Activated T-cell treated with anti-CD3 and anti-CD28 coated beads, Interleukin-2, amount 50 U/mL, for 72 hours (primary cell): ENCODE measurements at regions not wholly inside any gene's neighbourhood (a gene's known extent, or its start where the extent isn't known, plus 50 kb on each side); places are given as distances from the start of the nearest gene placed in this dataset.
"Not testable (repeated sequence)": the region's sequence is repeated elsewhere in the genome, so short reads cannot be mapped to it uniquely, and the experiment has no call there.

ENCODE experiments used
- ATAC-seq, 2 donors: fragments of 150-1000 bp; cut with Tn5 transposase; replicated peaks in 1 of 2; 2 replicates each; pipeline ENCODE4 v1.10.0; 2021; ENCODE audit warnings: moderate library complexity in 2 of 2, mild to moderate bottlenecking in 1 of 2
- DNase-seq, 2 donors: peaks; one replicate each; pipeline ENCODE4 v3.0.0; 2021 to 2022; ENCODE audit warnings: mixed read lengths in 1 of 2
- H3K27ac Mint-ChIP-seq: one replicate; pipeline ENCODE4 v1.8.0; 2022; ENCODE audit warnings: mild to moderate bottlenecking, moderate library complexity, mixed read lengths
- H3K27me3 Mint-ChIP-seq: one replicate; pipeline ENCODE4 v1.8.0; 2022; ENCODE audit warnings: low read depth, mixed read lengths
- H3K36me3 Mint-ChIP-seq, 2 donors: one replicate each; pipeline ENCODE4 v1.8.0; 2022; ENCODE audit warnings: mixed read lengths in 2 of 2, mild to moderate bottlenecking in 1 of 2; ENCODE audit not compliant: insufficient read depth in 2 of 2
- H3K4me1 Mint-ChIP-seq: one replicate; pipeline ENCODE4 v1.8.0; 2022; ENCODE audit warnings: low read depth, mixed read lengths
- H3K4me3 Mint-ChIP-seq, 2 donors: one replicate each; pipeline ENCODE4 v1.8.0; 2022; ENCODE audit warnings: mild to moderate bottlenecking in 2 of 2, mixed read lengths in 2 of 2, moderate library complexity in 2 of 2
- H3K9me3 Mint-ChIP-seq, 2 donors: one replicate each; pipeline ENCODE4 v1.8.0; 2022; ENCODE audit warnings: mixed read lengths in 2 of 2

GRCh38 chr4:138113819-138114400 is 128.2 kb downstream of the SLC7A11 start:
- Mint-ChIP-seq H3K27me3 (no peaks in the 10 kb centered on the region), H3K9me3 (no peaks in the 10 kb centered on the region), H3K4me1 (no peaks in the 10 kb centered on the region), H3K4me3 (no peak overlapping the region), H3K36me3 (no peaks in the 10 kb centered on the region), H3K27ac (no peak overlapping the region)
- ATAC-seq = no peak
- no peak for DNase-seq

DNA sequence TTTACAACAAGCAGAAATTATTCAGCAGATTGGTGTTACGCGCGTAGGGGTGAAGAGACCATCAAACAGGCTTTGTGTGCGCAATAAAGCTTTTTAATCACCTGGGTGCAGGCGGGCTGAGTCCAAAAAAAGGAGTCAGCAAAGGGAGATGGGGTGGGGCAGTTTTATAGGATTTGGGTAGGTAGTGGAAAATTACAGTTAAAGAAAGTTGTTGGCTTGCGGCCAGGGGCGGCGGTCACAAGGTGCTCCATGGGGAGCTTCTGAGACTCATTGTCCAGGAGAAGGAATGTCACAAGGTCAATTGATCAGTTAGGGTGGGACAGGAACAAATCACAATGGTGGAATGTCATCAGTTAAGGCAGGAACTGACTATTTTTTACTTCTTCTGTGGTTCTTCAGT is 129.3 kb downstream of the SLC7A11 start:
- not testable (repeated sequence) for H3K27me3 Mint-ChIP-seq, H3K4me3 Mint-ChIP-seq, ATAC-seq, H3K9me3 Mint-ChIP-seq, H3K36me3 Mint-ChIP-seq, H3K27ac Mint-ChIP-seq, DNase-seq, H3K4me1 Mint-ChIP-seq

- Mint-ChIP-seq H3K4me1 (no peaks in the 10 kb centered on the region), H3K27ac (no peak overlapping the region), H3K9me3 (no peaks in the 10 kb centered on the region), H3K36me3 (no peaks in the 10 kb centered on the region), H3K4me3 (no peak overlapping the region), H3K27me3 (no peaks in the 10 kb centered on the region)
- ATAC-seq (no peak), DNase-seq (no peak)
These were observed 129.8 kb downstream of the SLC7A11 start for GRCh38 chr4:138112389-138112788.

- H3K36me3 Mint-ChIP-seq = no peaks in the 10 kb centered on the region
- DNase-seq (no peak), ATAC-seq (no peak)
- H3K4me1 Mint-ChIP-seq = no peaks in the 10 kb centered on the region
- H3K4me3 Mint-ChIP-seq = no peak overlapping the region
- no peaks in the 10 kb centered on the region for H3K9me3 Mint-ChIP-seq
- H3K27ac Mint-ChIP-seq = no peak overlapping the region
- H3K27me3 Mint-ChIP-seq = no peaks in the 10 kb centered on the region
These were observed 130.6 kb downstream of the SLC7A11 start for GRCh38 chr4:138111462-138112000.

DNA sequence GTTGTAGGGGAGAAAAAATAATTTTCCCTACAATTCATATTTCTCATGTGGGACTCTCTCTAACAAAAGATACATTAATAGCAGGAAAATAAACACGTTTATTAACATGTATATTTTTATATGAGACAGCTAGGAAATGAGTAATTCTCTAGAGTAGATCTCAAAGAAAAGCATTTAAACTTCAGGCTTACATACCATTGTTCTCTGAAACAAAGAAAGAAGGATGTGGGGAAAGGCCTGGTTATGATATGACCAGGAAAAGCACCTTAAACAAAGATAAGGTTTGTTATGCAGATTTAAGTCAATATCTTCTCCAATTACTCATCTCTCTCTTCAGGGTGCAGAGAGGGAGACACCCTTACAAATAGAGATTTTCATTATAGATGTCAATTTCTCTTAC is 131.3 kb downstream of the SLC7A11 start:
- H3K4me1 Mint-ChIP-seq = no peaks in the 10 kb centered on the region
- no peak for DNase-seq
- H3K4me3 Mint-ChIP-seq = no peak overlapping the region
- ATAC-seq = no peak
- no peaks in the 10 kb centered on the region for H3K27me3 Mint-ChIP-seq
- no peaks in the 10 kb centered on the region for H3K36me3 Mint-ChIP-seq
- no peaks in the 10 kb centered on the region for H3K9me3 Mint-ChIP-seq
- H3K27ac Mint-ChIP-seq = no peak overlapping the region

DNA sequence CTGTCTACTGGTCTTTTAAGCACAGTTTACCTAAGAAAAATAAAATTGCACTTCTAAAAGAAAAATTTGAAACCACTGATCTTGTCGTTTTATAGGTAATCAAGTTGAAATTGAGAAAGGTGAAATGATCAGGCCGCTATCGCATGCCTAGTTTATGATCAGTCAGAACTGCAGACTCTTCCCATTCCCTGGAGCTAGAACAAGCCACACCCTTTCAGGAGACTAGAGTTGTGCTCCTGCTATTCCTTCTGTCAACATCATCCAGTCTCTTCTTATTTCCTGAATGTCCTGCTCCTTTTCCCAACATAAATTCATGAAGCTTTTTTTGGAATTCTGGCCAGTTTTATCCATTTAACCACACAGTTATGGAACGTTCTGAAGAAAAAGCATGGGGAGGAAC is 135.1 kb downstream of the SLC7A11 start:
- no peak overlapping the region for H3K4me3 Mint-ChIP-seq
- ATAC-seq = no peak
- no peaks in the 10 kb centered on the region for H3K4me1 Mint-ChIP-seq
- H3K27ac Mint-ChIP-seq = no peak overlapping the region
- DNase-seq = no peak
- H3K9me3 Mint-ChIP-seq = no peaks in the 10 kb centered on the region
- no peaks in the 10 kb centered on the region for H3K36me3 Mint-ChIP-seq
- no peaks in the 10 kb centered on the region for H3K27me3 Mint-ChIP-seq

DNA sequence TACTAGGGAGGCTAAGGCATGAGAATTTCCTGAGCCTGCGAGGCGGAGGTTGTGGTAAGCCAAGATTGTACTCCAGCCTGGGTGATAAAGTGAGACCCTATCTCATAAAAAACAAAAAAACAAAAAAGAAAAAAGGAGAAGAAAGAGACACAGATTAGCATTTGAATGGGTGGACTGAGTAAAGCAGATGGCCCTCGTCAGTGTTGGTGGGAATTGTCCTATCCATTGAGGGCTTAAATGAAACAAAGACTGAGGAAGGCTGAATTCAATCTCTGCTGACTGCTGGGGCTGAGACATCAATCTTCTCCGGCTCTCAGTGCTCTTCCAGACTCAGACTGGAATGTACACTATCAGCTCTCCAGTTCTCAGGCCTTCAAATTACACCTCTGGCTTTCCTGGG is 136.8 kb downstream of the SLC7A11 start:
- Mint-ChIP-seq H3K4me1 (no peaks in the 10 kb centered on the region), H3K36me3 (no peaks in the 10 kb centered on the region), H3K4me3 (no peak overlapping the region), H3K27me3 (no peaks in the 10 kb centered on the region), H3K27ac (no peak overlapping the region), H3K9me3 (no peaks in the 10 kb centered on the region)
- no peak for DNase-seq
- no peak for ATAC-seq

GRCh38 chr4:138104284-138104680 is 137.9 kb downstream of the SLC7A11 start:
- Mint-ChIP-seq H3K27me3 (no peaks in the 10 kb centered on the region), H3K4me1 (no peaks in the 10 kb centered on the region), H3K9me3 (no peaks in the 10 kb centered on the region), H3K36me3 (no peaks in the 10 kb centered on the region), H3K27ac (no peak overlapping the region), H3K4me3 (no peak overlapping the region)
- ATAC-seq = no peak
- DNase-seq = no peak

DNA sequence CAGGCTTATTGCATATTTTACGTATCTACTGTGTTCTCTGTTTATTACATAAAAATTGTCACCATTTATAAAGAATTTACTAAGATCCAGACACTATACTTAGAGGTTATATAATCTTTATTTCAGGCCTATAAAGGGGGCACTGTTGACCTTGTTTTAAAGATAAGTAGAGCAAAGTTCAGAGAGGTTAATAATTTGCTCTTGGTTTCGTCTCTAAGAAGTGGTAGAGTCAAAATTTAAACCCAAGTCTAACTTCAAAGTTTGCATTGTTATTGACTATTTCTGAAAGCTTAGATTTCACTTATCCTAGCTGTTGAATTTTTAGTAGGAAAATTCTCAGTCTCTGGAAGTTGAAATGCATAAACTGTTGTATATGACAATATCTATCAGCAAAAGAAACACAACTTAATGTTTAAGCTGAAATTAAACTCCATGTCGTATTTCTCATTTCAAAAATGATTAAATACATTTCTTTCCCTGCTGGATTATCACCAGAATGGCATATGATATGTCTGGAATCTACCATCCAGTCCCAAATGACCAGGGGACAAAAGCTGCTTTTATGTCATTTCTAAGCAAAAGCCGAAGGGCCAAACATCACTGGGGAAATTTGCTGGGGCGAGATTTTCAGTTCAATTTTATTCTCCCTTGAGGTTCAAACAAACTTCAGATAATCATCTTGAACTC is 138.4 kb downstream of the SLC7A11 start:
- ATAC-seq (no peak), DNase-seq (no peak)
- Mint-ChIP-seq H3K36me3 (no peaks in the 10 kb centered on the region), H3K27me3 (no peaks in the 10 kb centered on the region), H3K4me3 (no peak overlapping the region), H3K9me3 (no peaks in the 10 kb centered on the region), H3K4me1 (no peaks in the 10 kb centered on the region), H3K27ac (no peak overlapping the region)

- no peaks in the 10 kb centered on the region for H3K9me3 Mint-ChIP-seq
- no peaks in the 10 kb centered on the region for H3K4me1 Mint-ChIP-seq
- H3K27ac Mint-ChIP-seq = no peak overlapping the region
- no peak for ATAC-seq
- H3K4me3 Mint-ChIP-seq = no peak overlapping the region
- H3K36me3 Mint-ChIP-seq = no peaks in the 10 kb centered on the region
- DNase-seq = no peak
- no peaks in the 10 kb centered on the region for H3K27me3 Mint-ChIP-seq
These were observed 142.8 kb downstream of the SLC7A11 start for GRCh38 chr4:138099385-138099784.

DNA sequence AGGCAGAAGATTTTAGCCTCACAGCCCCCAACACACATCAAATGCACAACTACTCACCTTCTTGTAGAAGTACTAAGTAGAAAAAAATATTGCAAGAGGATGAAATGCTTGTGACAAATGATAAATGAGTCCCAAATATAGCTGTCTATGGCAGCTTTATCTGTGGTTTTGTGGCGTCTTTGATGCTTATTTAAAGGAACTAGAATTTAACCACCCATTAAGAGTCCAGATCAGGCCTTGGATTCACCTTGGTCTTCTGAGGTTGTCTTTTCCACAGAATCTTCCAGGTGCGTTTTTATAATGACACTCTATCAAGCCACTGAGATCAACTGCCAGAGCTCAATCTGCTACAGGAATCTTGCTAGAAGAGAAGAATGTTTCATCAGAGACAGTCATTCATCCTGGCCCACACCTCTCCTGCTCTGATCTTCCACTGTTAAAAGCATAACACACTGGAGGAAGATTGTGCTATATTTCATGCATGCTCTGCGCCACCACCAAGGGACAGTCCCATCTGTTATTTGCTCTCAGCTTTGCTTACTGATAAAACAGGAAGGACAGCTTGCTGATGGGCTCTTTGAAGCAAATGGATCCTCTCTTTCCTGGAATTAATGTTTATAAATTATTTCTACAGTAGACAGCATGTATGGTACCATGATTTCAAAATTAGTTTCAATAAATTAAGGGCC is 144.1 kb downstream of the SLC7A11 start:
- peaks cover 4% of the 10 kb centered on the region for H3K27me3 Mint-ChIP-seq

GRCh38 chr4:138096384-138097062 is 145.6 kb downstream of the SLC7A11 start:
- Mint-ChIP-seq H3K4me3 (no peak overlapping the region), H3K9me3 (no peaks in the 10 kb centered on the region), H3K36me3 (no peaks in the 10 kb centered on the region), H3K27me3 (peaks cover 7% of the 10 kb centered on the region), H3K27ac (no peak overlapping the region), H3K4me1 (no peaks in the 10 kb centered on the region)
- DNase-seq (no peak), ATAC-seq (no peak)

More for the DNA sequence above, 144.1 kb downstream of the SLC7A11 start:
- no peak for ATAC-seq
- no peak overlapping the region for H3K27ac Mint-ChIP-seq
- DNase-seq = no peak
- no peaks in the 10 kb centered on the region for H3K36me3 Mint-ChIP-seq
- no peaks in the 10 kb centered on the region for H3K9me3 Mint-ChIP-seq
- no peaks in the 10 kb centered on the region for H3K4me1 Mint-ChIP-seq
- H3K4me3 Mint-ChIP-seq = no peak overlapping the region

- Mint-ChIP-seq H3K9me3 (no peaks in the 10 kb centered on the region), H3K4me1 (no peaks in the 10 kb centered on the region), H3K36me3 (no peaks in the 10 kb centered on the region), H3K27ac (no peak overlapping the region), H3K27me3 (peaks cover 7% of the 10 kb centered on the region), H3K4me3 (no peak overlapping the region)
- no peak for ATAC-seq
- DNase-seq = no peak
These were observed 146.8 kb downstream of the SLC7A11 start for GRCh38 chr4:138095378-138095777.
